ENCODE measurements at regions not wholly inside any gene's neighbourhood (a gene's known extent, or its start where the extent isn't known, plus 50 kb on each side); places are given as distances from the start of the nearest gene placed in this dataset.

DNA sequence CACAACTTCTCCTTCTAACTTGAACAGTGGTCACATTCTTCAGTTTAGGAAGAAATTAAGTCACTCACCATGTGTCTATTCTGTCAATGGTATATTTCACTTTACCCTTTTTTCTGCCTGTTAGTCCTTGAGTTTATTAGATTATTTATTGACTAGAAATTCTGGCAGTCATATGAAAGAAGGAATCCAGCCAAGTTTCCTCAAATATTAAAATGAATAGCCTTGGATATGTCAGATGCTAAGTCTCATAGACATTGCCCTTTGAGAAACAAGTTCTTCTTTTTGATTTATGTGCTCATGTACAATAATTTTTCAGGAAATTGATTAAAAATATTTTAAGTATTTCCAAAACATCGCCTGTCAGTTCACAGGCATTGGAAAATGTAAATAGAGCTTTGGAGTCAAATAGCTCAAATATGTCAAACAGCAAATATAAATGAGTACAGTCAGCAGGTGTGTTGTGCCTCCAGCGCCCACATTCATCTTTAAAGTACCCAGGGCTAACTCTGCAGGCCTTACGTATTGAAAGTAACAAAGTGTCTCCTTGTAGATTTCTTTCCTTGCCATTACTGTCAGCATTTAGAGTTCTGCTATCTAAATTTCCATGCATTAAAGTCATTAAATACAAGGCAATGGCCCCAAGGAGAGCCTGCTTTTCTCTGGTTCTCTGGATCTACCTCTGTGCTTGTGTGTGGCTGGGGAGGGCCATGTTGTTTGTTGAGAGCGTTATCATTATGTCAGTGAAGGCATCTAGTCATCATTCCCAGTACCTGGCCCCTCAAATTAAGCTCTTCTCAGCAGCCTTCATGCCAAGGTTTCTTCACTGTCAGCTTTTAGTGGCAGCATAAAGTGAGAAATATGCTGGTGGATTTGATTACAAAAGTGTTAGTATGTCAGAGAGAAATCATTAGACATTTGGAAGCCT lies 76.3 kb upstream of the TRPC4 start:
- TF ChIP-seq, protein P1, sequence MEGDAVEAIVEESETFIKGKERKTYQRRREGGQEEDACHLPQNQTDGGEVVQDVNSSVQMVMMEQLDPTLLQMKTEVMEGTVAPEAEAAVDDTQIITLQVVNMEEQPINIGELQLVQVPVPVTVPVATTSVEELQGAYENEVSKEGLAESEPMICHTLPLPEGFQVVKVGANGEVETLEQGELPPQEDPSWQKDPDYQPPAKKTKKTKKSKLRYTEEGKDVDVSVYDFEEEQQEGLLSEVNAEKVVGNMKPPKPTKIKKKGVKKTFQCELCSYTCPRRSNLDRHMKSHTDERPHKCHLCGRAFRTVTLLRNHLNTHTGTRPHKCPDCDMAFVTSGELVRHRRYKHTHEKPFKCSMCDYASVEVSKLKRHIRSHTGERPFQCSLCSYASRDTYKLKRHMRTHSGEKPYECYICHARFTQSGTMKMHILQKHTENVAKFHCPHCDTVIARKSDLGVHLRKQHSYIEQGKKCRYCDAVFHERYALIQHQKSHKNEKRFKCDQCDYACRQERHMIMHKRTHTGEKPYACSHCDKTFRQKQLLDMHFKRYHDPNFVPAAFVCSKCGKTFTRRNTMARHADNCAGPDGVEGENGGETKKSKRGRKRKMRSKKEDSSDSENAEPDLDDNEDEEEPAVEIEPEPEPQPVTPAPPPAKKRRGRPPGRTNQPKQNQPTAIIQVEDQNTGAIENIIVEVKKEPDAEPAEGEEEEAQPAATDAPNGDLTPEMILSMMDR (IDR thresholded peaks at IDR 0.05) = no peak
- no peak for TF ChIP-seq POLR2A (IDR thresholded peaks at IDR 0.05)

Measured in adrenal gland (tissue), 5 donors.